ENCODE measurements at regions not wholly inside any gene's neighbourhood (a gene's known extent, or its start where the extent isn't known, plus 50 kb on each side); places are given as distances from the start of the nearest gene placed in this dataset.
A peak's percentile ranks its signal among the peaks of the same experiment; 100 is the strongest.

- H3K27me3 ChIP-seq: no peaks in the 10 kb centered on the region
- no peak overlapping the region for H3K27ac ChIP-seq
- H3K4me3 ChIP-seq: no peak overlapping the region
- DNase-seq: no peak
- no peaks in the 10 kb centered on the region for H3K9me3 ChIP-seq
- intact Hi-C loops (cut with DNase I; ENCODE audit: low total_unique reads): no loop called here
- no peaks in the 10 kb centered on the region for H3K4me1 ChIP-seq
- WGBS, 5 donors: 53 to 61% (median 59%) methylated on average over 5 of the region's 5 CpGs
- TF ChIP-seq EP300 (IDR thresholded peaks at IDR 0.05): no peak
- no peak for TF ChIP-seq POLR2AphosphoS5 (IDR thresholded peaks at IDR 0.05)
- no peak for TF ChIP-seq CTCF (IDR thresholded peaks at IDR 0.05)
- no peak for TF ChIP-seq POLR2A (IDR thresholded peaks at IDR 0.05)
- no peaks in the 10 kb centered on the region for H3K36me3 ChIP-seq
Measured at GRCh38 chr10:28761084-28761846, 83.9 kb downstream of the BAMBI start.

GRCh38 chr10:28763471-28764170, 86.3 kb downstream of the BAMBI start:
- H3K4me1 ChIP-seq: no peaks in the 10 kb centered on the region
- intact Hi-C loops (cut with DNase I; ENCODE audit: low total_unique reads): no loop called here
- no peaks in the 10 kb centered on the region for H3K9me3 ChIP-seq
- 71 to 77% (median 74%) methylated on average over 7 of the region's 7 CpGs for WGBS, 5 donors
- no peaks in the 10 kb centered on the region for H3K36me3 ChIP-seq
- no peak overlapping the region for H3K4me3 ChIP-seq
- no peak for DNase-seq
- TF ChIP-seq CTCF (IDR thresholded peaks at IDR 0.05): no peak
- TF ChIP-seq POLR2AphosphoS5 (IDR thresholded peaks at IDR 0.05): no peak
- no peak for TF ChIP-seq EP300 (IDR thresholded peaks at IDR 0.05)
- TF ChIP-seq POLR2A (IDR thresholded peaks at IDR 0.05): no peak
- no peaks in the 10 kb centered on the region for H3K27me3 ChIP-seq
- H3K27ac ChIP-seq: no peak overlapping the region

GRCh38 chr10:28765641-28766040, 88.3 kb downstream of the BAMBI start:
- Histone ChIP-seq H3K4me1 (no peaks in the 10 kb centered on the region), H3K9me3 (no peaks in the 10 kb centered on the region), H3K36me3 (no peaks in the 10 kb centered on the region), H3K27me3 (no peaks in the 10 kb centered on the region), H3K4me3 (no peak overlapping the region), H3K27ac (no peak overlapping the region)
- intact Hi-C loops (cut with DNase I; ENCODE audit: low total_unique reads): no loop called here
- no peak for TF ChIP-seq POLR2A (IDR thresholded peaks at IDR 0.05)
- no peak for TF ChIP-seq EP300 (IDR thresholded peaks at IDR 0.05)
- TF ChIP-seq CTCF (IDR thresholded peaks at IDR 0.05): no peak
- no peak for TF ChIP-seq POLR2AphosphoS5 (IDR thresholded peaks at IDR 0.05)
- WGBS, 5 donors: 43 to 81% (median 72%) methylated on average over 6 of the region's 6 CpGs
- DNase-seq: peak in 1 of 2 donors; percentile 30

- intact Hi-C loops (cut with DNase I; ENCODE audit: low total_unique reads): no loop called here
- H3K27me3 ChIP-seq: no peaks in the 10 kb centered on the region
- DNase-seq: no peak
- no peaks in the 10 kb centered on the region for H3K36me3 ChIP-seq
- H3K4me1 ChIP-seq: no peaks in the 10 kb centered on the region
- no peak for TF ChIP-seq POLR2AphosphoS5 (IDR thresholded peaks at IDR 0.05)
- no peak for TF ChIP-seq POLR2A (IDR thresholded peaks at IDR 0.05)
- TF ChIP-seq EP300 (IDR thresholded peaks at IDR 0.05): no peak
- TF ChIP-seq CTCF (IDR thresholded peaks at IDR 0.05): no peak
- no peaks in the 10 kb centered on the region for H3K9me3 ChIP-seq
- WGBS, 5 donors: 72 to 82% (median 79%) methylated on average over 10 of the region's 10 CpGs
- no peak overlapping the region for H3K27ac ChIP-seq
- H3K4me3 ChIP-seq: no peak overlapping the region
Measured at GRCh38 chr10:28768227-28768626, 90.9 kb downstream of the BAMBI start.

Data from stomach (tissue), 8 donors.